Astrocyte of the spinal cord (primary cell): ENCODE measurements at regions not wholly inside any gene's neighbourhood (a gene's known extent, or its start where the extent isn't known, plus 50 kb on each side); places are given as distances from the start of the nearest gene placed in this dataset.

ENCODE experiments used
- DNase-seq: peaks from one replicate; pipeline ENCODE4 v3.0.0; 2011; ENCODE audit warnings: low read depth, low spot score
- H3K4me3 ChIP-seq: 2 replicates; pipeline ENCODE4 v1.5.1; 2011; ENCODE audit warnings: low read depth, mild to moderate bottlenecking, low read length, moderate library complexity
- in situ Hi-C: cut with HindIII; loops from 2 replicates; pipeline ENCODE4 v1.10.0; 2017; ENCODE audit warnings: low sequenced_read_pairs
- TF ChIP-seq, protein P1 (sequence below): IDR thresholded peaks from 2 replicates; pipeline ENCODE4 v1.5.1; 2012; ENCODE audit warnings: low read depth, mild to moderate bottlenecking, low read length, inconsistent platforms

DNA sequence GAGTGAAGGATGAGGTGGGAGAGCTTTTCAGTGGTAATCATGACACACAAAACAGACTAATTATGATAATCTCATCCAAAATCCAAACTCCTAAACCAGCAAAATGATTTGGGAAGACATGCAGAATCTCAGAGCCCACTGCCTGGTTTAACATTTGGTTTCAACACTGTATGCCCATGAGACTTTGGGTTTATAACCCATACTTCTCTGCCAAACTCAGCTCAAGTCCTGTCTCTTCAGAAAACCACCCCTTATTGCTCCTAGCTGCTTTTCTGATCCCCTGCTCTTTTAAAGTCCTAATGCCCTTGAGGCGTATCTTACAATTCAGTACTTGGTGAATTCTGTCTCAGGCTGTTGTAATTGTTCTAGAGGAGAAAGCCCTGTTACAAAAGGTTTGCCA, 593.0 kb upstream of the ID2 start:
- DNase-seq: no peak
- TF ChIP-seq, protein P1, sequence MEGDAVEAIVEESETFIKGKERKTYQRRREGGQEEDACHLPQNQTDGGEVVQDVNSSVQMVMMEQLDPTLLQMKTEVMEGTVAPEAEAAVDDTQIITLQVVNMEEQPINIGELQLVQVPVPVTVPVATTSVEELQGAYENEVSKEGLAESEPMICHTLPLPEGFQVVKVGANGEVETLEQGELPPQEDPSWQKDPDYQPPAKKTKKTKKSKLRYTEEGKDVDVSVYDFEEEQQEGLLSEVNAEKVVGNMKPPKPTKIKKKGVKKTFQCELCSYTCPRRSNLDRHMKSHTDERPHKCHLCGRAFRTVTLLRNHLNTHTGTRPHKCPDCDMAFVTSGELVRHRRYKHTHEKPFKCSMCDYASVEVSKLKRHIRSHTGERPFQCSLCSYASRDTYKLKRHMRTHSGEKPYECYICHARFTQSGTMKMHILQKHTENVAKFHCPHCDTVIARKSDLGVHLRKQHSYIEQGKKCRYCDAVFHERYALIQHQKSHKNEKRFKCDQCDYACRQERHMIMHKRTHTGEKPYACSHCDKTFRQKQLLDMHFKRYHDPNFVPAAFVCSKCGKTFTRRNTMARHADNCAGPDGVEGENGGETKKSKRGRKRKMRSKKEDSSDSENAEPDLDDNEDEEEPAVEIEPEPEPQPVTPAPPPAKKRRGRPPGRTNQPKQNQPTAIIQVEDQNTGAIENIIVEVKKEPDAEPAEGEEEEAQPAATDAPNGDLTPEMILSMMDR: no peak
- no peak overlapping the region for H3K4me3 ChIP-seq
- in situ Hi-C loops: no loop called here

DNA sequence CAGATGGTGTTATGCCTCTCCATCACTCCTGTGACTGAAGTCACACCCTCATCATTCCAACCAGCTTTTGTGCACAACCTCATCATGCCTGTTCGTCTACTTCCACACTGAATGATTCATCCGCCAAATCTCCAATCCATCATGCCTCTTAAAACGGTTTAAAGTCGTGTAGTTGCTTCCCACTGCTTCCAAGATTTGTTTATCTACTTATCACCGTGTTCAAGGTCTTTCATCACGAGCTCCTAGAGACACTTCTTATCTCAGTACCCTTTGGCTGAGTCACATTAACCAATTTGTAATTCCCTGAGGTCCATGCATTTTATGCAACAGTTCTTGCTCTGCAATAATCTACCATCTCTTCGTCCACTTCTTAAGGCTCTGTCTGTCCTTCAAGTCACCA, 592.3 kb upstream of the ID2 start:
- TF ChIP-seq, protein P1: no peak
- in situ Hi-C loops: no loop called here
- H3K4me3 ChIP-seq: no peak overlapping the region
- peak; percentile 46 for DNase-seq

GRCh38 chr2:8090748-8091700, 590.8 kb upstream of the ID2 start:
- no peak overlapping the region for H3K4me3 ChIP-seq
- peak; percentile 86 for DNase-seq
- in situ Hi-C loops: no loop called here
- TF ChIP-seq, protein P1: no peak

DNA sequence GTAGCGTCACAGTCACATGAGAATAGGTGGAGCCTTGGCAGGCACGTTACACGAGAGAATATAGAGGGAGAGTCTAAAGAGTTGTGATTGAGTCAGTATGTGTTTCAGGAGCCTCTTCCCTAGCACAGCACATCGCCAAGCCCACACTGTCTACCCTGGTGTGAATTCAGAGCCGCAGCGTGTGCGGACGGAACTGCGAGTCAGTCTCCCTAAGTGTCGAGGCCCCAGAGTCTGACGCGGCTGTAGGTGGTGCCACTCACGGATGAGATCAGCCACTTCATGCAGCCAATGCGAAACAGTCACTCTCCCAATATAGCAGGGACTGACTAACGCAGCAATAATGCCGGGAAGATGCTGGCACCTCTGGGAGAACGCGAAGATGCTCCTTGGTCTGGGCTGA, 587.3 kb upstream of the ID2 start:
- in situ Hi-C loops: no loop called here
- TF ChIP-seq, protein P1: no peak

DNA sequence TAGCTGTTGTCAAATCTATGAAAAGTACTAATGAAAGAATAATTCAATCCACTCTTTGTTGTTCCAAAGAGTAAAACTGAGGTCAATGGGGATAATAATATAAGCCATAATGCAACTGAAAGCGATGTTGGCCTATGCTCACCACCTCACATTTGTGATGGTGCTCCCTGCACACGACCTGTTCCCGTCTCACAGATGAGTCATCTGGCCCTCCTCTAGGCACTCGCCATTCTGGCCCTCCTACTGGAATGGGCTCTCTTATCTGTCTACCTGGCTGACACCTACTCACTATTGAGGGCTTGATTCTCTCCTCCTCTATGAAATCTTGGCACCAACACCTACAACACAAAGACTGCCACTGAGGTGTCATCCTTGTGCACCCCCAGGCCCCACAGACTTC, 585.9 kb upstream of the ID2 start:
- in situ Hi-C loops: no loop called here
- DNase-seq: no peak
- TF ChIP-seq, protein P1: no peak
- H3K4me3 ChIP-seq: no peak overlapping the region

More for the DNA sequence above, 587.3 kb upstream of the ID2 start:
- peak; percentile 4 for DNase-seq
- H3K4me3 ChIP-seq: no peak overlapping the region

DNA sequence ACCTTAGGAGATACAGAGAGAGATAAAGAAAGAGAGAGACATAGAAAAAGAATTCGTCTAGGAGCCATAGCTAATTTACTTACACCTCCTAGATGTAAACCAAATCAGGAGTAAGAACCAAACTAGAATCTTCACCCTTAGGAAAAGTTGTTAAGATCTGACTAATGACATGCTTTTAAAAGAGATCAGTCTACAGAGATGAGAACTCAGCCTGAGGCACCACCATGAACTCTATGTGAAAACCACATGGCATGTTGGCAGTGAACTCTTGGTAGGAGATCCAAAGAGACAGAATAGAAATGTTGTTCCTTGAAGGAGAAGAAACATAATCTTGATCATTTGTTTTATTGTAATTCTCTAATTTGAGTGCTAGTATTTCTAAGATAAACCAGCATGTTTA, 585.4 kb upstream of the ID2 start:
- H3K4me3 ChIP-seq: no peak overlapping the region
- no peak for DNase-seq

More for the DNA sequence above, 585.4 kb upstream of the ID2 start:
- in situ Hi-C loops: no loop called here
- TF ChIP-seq, protein P1: no peak
